OCI-LY3 (cell line): ENCODE measurements at regions not wholly inside any gene's neighbourhood (a gene's known extent, or its start where the extent isn't known, plus 50 kb on each side); places are given as distances from the start of the nearest gene placed in this dataset.

Experiments used
- CTCF ChIP-seq: fragments of 200-600, 300-600 bp; sonication (generic); IDR thresholded peaks from 2 replicates; pipeline ENCODE4 v1.5.1; 2014; ENCODE audit warnings: antibody characterized with exemption, low read length, low read depth
- EZH2phosphoT487 ChIP-seq: fragments of 200-600 bp; shearing (Covaris generic); IDR thresholded peaks from 2 replicates; pipeline ENCODE4 v1.6.1; 2018; ENCODE audit warnings: antibody characterized with exemption, mixed run types, low read depth

- no peak for TF ChIP-seq EZH2phosphoT487
- no peak for TF ChIP-seq CTCF
Observed at GRCh38 chr1:29502911-29503840, 266.9 kb downstream of the PTPRU start.
